Ishikawa (cell line): ENCODE measurements at regions not wholly inside any gene's neighbourhood (a gene's known extent, or its start where the extent isn't known, plus 50 kb on each side); places are given as distances from the start of the nearest gene placed in this dataset.

ENCODE experiments used
- CEBPB ChIP-seq: IDR thresholded peaks from 2 replicates; pipeline ENCODE4 v1.6.1; 2012
- CREB1 ChIP-seq: IDR thresholded peaks from 2 replicates; pipeline ENCODE4 v1.6.1; 2012; ENCODE audit warnings: low read depth
- EGR1 ChIP-seq: IDR thresholded peaks from 2 replicates; pipeline ENCODE4 v1.6.1; 2012
- EP300 ChIP-seq: IDR thresholded peaks from 2 replicates; pipeline ENCODE4 v1.6.1; 2012; ENCODE audit warnings: borderline replicate concordance
- FOXM1 ChIP-seq: IDR thresholded peaks from 2 replicates; pipeline ENCODE4 v1.6.1; 2012; ENCODE audit warnings: low read depth, borderline replicate concordance
- MAX ChIP-seq: IDR thresholded peaks from 2 replicates; pipeline ENCODE4 v1.6.1; 2012
- NFIC ChIP-seq: IDR thresholded peaks from 2 replicates; pipeline ENCODE4 v1.6.1; 2012
- RAD21 ChIP-seq: IDR thresholded peaks from 2 replicates; pipeline ENCODE4 v1.6.1; 2012; ENCODE audit warnings: low read depth
- REST ChIP-seq: IDR thresholded peaks from 2 replicates; pipeline ENCODE4 v1.6.1; 2012; ENCODE audit warnings: low read depth, mild to moderate bottlenecking
- TAF1 ChIP-seq: IDR thresholded peaks from 2 replicates; pipeline ENCODE4 v1.6.1; 2012; ENCODE audit warnings: low read depth, mild to moderate bottlenecking
- TCF12 ChIP-seq: IDR thresholded peaks from 2 replicates; pipeline ENCODE4 v1.6.1; 2012; ENCODE audit warnings: low read depth
- TEAD4 ChIP-seq: IDR thresholded peaks from 2 replicates; pipeline ENCODE4 v1.6.1; 2012
- USF1 ChIP-seq: IDR thresholded peaks from 2 replicates; pipeline ENCODE4 v1.6.1; 2012
- YY1 ChIP-seq: IDR thresholded peaks from 2 replicates; pipeline ENCODE4 v1.6.1; 2012; ENCODE audit warnings: low read depth
- ZBTB7A ChIP-seq: IDR thresholded peaks from 2 replicates; pipeline ENCODE4 v1.6.1; 2012; ENCODE audit warnings: low read depth

- TF ChIP-seq TAF1 (no peak), CEBPB (no peak), FOXM1 (no peak), MAX (no peak), EGR1 (no peak), CREB1 (no peak), TEAD4 (no peak), NFIC (no peak), EP300 (no peak)
Measured at GRCh38 chr10:44195112-44196007, 189.5 kb downstream of the CXCL12 start.

GRCh38 chr10:44194435-44194834 lies 190.5 kb downstream of the CXCL12 start:
- no peak for TF ChIP-seq CREB1
- TF ChIP-seq ZBTB7A, result no peak
- TF ChIP-seq CEBPB, result no peak

- no peak for TF ChIP-seq EGR1
- no peak for TF ChIP-seq USF1
- TF ChIP-seq RAD21, result no peak
- TF ChIP-seq YY1, result no peak
- no peak for TF ChIP-seq CREB1
- no peak for TF ChIP-seq CEBPB
- no peak for TF ChIP-seq ZBTB7A
- TF ChIP-seq TEAD4, result no peak
- TF ChIP-seq MAX, result no peak
- TF ChIP-seq TCF12, result no peak
- TF ChIP-seq FOXM1, result no peak
- TF ChIP-seq REST, result no peak
- TF ChIP-seq EP300, result no peak
- no peak for TF ChIP-seq TAF1
- no peak for TF ChIP-seq NFIC
Measured at GRCh38 chr10:44193567-44194220, 191.2 kb downstream of the CXCL12 start.

- TF ChIP-seq ZBTB7A (no peak), NFIC (no peak), CREB1 (no peak), TCF12 (no peak), TEAD4 (no peak)
Measured at GRCh38 chr10:44193166-44193565, 191.7 kb downstream of the CXCL12 start.

- no peak for TF ChIP-seq RAD21
- TF ChIP-seq TEAD4, result no peak
Measured at GRCh38 chr10:44192435-44192834, 192.5 kb downstream of the CXCL12 start.

- TF ChIP-seq RAD21, result no peak
- TF ChIP-seq NFIC, result no peak
- TF ChIP-seq USF1, result no peak
- TF ChIP-seq TAF1, result no peak
- no peak for TF ChIP-seq TEAD4
- no peak for TF ChIP-seq CREB1
- TF ChIP-seq CEBPB, result no peak
- TF ChIP-seq EGR1, result no peak
- no peak for TF ChIP-seq YY1
- TF ChIP-seq TCF12, result no peak
- no peak for TF ChIP-seq EP300
- TF ChIP-seq MAX, result no peak
- TF ChIP-seq REST, result no peak
- TF ChIP-seq ZBTB7A, result no peak
- TF ChIP-seq FOXM1, result no peak
Measured at GRCh38 chr10:44190541-44190940, 194.4 kb downstream of the CXCL12 start.
